Hematopoietic multipotent progenitor cell treated with erythropoietin and hydrocortisone succinate and interleukin-3 and kit ligand, for 15 days (in vitro differentiated cells): ENCODE measurements at regions not wholly inside any gene's neighbourhood (a gene's known extent, or its start where the extent isn't known, plus 50 kb on each side); places are given as distances from the start of the nearest gene placed in this dataset.

Experiments used
- DNase-seq: peaks from one replicate; pipeline ENCODE4 v3.0.0-alpha.2; 2015; ENCODE audit warnings: low spot score

GRCh38 chr19:28977826-28978225 lies 235.1 kb downstream of the UQCRFS1 start:
- no peak for DNase-seq

GRCh38 chr19:28972058-28972852 lies 240.7 kb downstream of the UQCRFS1 start:
- no peak for DNase-seq

- no peak for DNase-seq
Measured at GRCh38 chr19:28971513-28971912, 241.4 kb downstream of the UQCRFS1 start.

GRCh38 chr19:28971049-28971448 lies 241.9 kb downstream of the UQCRFS1 start:
- no peak for DNase-seq

- no peak for DNase-seq
Measured at GRCh38 chr19:28968721-28969120, 244.2 kb downstream of the UQCRFS1 start.

- DNase-seq = no peak
Measured at GRCh38 chr19:28966737-28967399, 246.1 kb downstream of the UQCRFS1 start.

GRCh38 chr19:28964500-28964899 lies 248.5 kb downstream of the UQCRFS1 start:
- DNase-seq = no peak

- DNase-seq = no peak
Measured at GRCh38 chr19:28963486-28964250, 249.3 kb downstream of the UQCRFS1 start.

GRCh38 chr19:28961772-28962500 lies 251.0 kb downstream of the UQCRFS1 start:
- no peak for DNase-seq

- no peak for DNase-seq
Measured at GRCh38 chr19:28960986-28961705, 251.8 kb downstream of the UQCRFS1 start.

- no peak for DNase-seq
Measured at GRCh38 chr19:28960586-28960985, 252.4 kb downstream of the UQCRFS1 start.

- DNase-seq = no peak
Measured at GRCh38 chr19:28956961-28957360, 256.0 kb downstream of the UQCRFS1 start.

- no peak for DNase-seq
Measured at GRCh38 chr19:28956421-28956820, 256.5 kb downstream of the UQCRFS1 start.

- no peak for DNase-seq
Measured at GRCh38 chr19:28949535-28949934, 263.4 kb downstream of the UQCRFS1 start.

GRCh38 chr19:28949027-28949426 lies 263.9 kb downstream of the UQCRFS1 start:
- DNase-seq = no peak

- DNase-seq = no peak
Measured at GRCh38 chr19:28948566-28948965, 264.4 kb downstream of the UQCRFS1 start.

- no peak for DNase-seq
Measured at GRCh38 chr19:28948026-28948425, 264.9 kb downstream of the UQCRFS1 start.

- no peak for DNase-seq
Measured at GRCh38 chr19:28943651-28944050, 269.3 kb downstream of the UQCRFS1 start.

- DNase-seq = no peak
Measured at GRCh38 chr19:28941833-28942232, 271.1 kb downstream of the UQCRFS1 start.

- no peak for DNase-seq
Measured at GRCh38 chr19:28940751-28941500, 272.0 kb downstream of the UQCRFS1 start.

- DNase-seq = no peak
Measured at GRCh38 chr19:28939236-28939635, 273.7 kb downstream of the UQCRFS1 start.
